Stomach (tissue), 8 donors: ENCODE measurements at regions not wholly inside any gene's neighbourhood (a gene's known extent, or its start where the extent isn't known, plus 50 kb on each side); places are given as distances from the start of the nearest gene placed in this dataset.

Experiments
- DNase-seq, 2 donors: peaks; one replicate each; pipeline versions ENCODE4 v3.0.0 to v3.0.0-alpha.2; 2013 to 2019
- H3K27ac ChIP-seq, 5 donors: fragments of 200-600 bp in 4 of 5; sonication (generic) in 4 of 5; one replicate each; pipeline ENCODE4 v1.5.1; 2013 to 2019; ENCODE audit warnings: mild to moderate bottlenecking in 1 of 5, moderate library complexity in 1 of 5
- H3K27me3 ChIP-seq, 3 donors: fragments of 200-600 bp; sonication (generic); one replicate each; pipeline ENCODE4 v1.5.1; 2017 to 2019; ENCODE audit warnings: mixed run types in 1 of 3
- H3K36me3 ChIP-seq, 4 donors: fragments of 200-600 bp; sonication (generic); 1 replicate in 3 of 4; 2 replicates in 1 of 4; pipeline ENCODE4 v1.5.1; 2016 to 2019
- H3K4me1 ChIP-seq, 4 donors: fragments of 200-600 bp; sonication (generic); one replicate each; pipeline ENCODE4 v1.5.1; 2016 to 2019
- H3K4me3 ChIP-seq, 4 donors: fragments of 200-600 bp; sonication (generic) in 3 of 4; one replicate each; pipeline ENCODE4 v1.5.1; 2016 to 2019; ENCODE audit warnings: mild to moderate bottlenecking in 1 of 4
- H3K9me3 ChIP-seq, 4 donors: fragments of 200-600 bp; sonication (generic); one replicate each; pipeline ENCODE4 v1.5.1; 2016 to 2019
- EP300 ChIP-seq: sonication (generic); formaldehyde crosslinking; IDR thresholded peaks from one replicate; pipeline ENCODE4 v1.6.1; 2017; ENCODE audit warnings: antibody characterized with exemption
- POLR2A ChIP-seq, 4 donors: fragments of 450-650 bp; IDR thresholded peaks; one replicate each; pipeline ENCODE4 v1.6.1; 2016; ENCODE audit warnings: antibody characterized with exemption in 4 of 4, control low read depth in 2 of 4, mild to moderate bottlenecking in 1 of 4, moderate library complexity in 1 of 4
- POLR2AphosphoS5 ChIP-seq, 3 donors: sonication (generic); formaldehyde crosslinking; IDR thresholded peaks; one replicate each; pipeline ENCODE4 v1.6.1; 2016; ENCODE audit warnings: antibody characterized with exemption in 3 of 3
- WGBS, 5 donors: extraction: QIAGEN DNeasy Blood & Tissue Kit in 3 of 5; methylation state at CpG; one replicate each; pipeline versions ENCODE4 v1.1.5 to v1.1.7; 2013 to 2018; 5-methylcytosine and 5-hydroxymethylcytosine counted together
- intact Hi-C: fragments of 100-400 bp; cut with DNase I; formaldehyde crosslinking; loops from one replicate; pipeline ENCODE4 v1.15.1; 2023; ENCODE audit warnings: low total_unique reads
- TF ChIP-seq, protein P1 (sequence below), 7 experiments: fragments of 450-650 bp in 4 of 7; fragments of 200-600 bp in 3 of 7; sonication (generic) in 3 of 7; IDR thresholded peaks; one replicate each; pipeline ENCODE4 v1.5.1; 2016 to 2019; ENCODE audit warnings: antibody characterized with exemption in 7 of 7, control low read depth in 2 of 7, mild to moderate bottlenecking in 1 of 7
- donor health status: healthy with polysubstance abuse.
- donor health status: Bipolar disorder and iron deficiency.
- donor health status: healthy.

DNA sequence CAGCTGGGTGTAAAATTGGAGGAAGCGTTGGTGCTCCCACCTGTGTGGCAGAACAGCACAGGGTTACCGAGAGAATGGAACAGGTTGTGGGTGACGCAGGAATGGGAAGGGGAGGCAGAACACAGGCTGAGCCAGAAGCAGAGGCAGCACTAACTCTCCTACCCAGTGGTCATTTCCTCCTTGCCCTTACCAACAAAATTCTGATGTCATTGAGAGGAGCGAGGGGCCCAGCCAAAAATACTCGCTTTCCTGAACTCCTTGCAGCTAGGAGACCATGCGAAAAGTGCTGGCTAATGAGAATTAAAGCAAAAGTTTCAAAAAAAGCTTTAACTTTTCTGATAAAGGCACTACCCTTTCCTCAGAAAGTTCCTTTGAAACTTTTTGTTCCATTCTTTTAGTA lies 54.4 kb upstream of the HMGA2 start:
- Histone ChIP-seq H3K27ac (no peak overlapping the region), H3K4me3 (no peak overlapping the region), H3K4me1 (no peaks in the 10 kb centered on the region), H3K36me3 (no peaks in the 10 kb centered on the region), H3K27me3 (peaks cover 0 to 7% (median 0%) of the 10 kb centered on the region in 3 donors), H3K9me3 (no peaks in the 10 kb centered on the region)
- TF ChIP-seq POLR2AphosphoS5 (IDR thresholded peaks at IDR 0.05): no peak
- no peak for TF ChIP-seq EP300
- TF ChIP-seq POLR2A (IDR thresholded peaks at IDR 0.05): no peak
- TF ChIP-seq, protein P1, sequence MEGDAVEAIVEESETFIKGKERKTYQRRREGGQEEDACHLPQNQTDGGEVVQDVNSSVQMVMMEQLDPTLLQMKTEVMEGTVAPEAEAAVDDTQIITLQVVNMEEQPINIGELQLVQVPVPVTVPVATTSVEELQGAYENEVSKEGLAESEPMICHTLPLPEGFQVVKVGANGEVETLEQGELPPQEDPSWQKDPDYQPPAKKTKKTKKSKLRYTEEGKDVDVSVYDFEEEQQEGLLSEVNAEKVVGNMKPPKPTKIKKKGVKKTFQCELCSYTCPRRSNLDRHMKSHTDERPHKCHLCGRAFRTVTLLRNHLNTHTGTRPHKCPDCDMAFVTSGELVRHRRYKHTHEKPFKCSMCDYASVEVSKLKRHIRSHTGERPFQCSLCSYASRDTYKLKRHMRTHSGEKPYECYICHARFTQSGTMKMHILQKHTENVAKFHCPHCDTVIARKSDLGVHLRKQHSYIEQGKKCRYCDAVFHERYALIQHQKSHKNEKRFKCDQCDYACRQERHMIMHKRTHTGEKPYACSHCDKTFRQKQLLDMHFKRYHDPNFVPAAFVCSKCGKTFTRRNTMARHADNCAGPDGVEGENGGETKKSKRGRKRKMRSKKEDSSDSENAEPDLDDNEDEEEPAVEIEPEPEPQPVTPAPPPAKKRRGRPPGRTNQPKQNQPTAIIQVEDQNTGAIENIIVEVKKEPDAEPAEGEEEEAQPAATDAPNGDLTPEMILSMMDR (IDR thresholded peaks at IDR 0.05): no peak
- intact Hi-C loops: no loop called here
- no peak for DNase-seq
- 87 to 91% (median 90%) methylated on average over 6 of the region's 6 CpGs for WGBS, 5 donors
